ENCODE measurements at regions not wholly inside any gene's neighbourhood (a gene's known extent, or its start where the extent isn't known, plus 50 kb on each side); places are given as distances from the start of the nearest gene placed in this dataset.

DNA sequence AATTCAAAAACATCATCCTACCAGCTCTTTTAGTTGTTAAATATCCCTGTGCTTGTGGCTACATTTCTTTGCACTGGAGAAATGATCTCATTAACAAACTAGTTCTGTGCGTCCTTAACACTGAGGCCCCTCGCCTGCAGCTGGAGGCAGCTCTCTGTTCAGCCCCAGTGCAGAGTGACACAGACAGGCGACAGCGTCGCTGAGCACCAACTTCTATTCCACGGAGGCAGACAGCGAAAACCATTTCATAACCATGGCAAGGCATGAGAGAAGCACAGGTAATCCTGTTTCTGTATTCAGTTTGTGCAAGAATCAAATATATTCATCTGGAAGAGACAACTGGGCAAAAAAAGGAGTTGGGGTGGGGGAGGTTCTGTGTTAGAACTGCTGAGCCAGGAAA, 530.7 kb downstream of the ZIC1 start:
- no peaks in the 10 kb centered on the region for H3K9me3 ChIP-seq (ENCODE audit: low read length)

DNA sequence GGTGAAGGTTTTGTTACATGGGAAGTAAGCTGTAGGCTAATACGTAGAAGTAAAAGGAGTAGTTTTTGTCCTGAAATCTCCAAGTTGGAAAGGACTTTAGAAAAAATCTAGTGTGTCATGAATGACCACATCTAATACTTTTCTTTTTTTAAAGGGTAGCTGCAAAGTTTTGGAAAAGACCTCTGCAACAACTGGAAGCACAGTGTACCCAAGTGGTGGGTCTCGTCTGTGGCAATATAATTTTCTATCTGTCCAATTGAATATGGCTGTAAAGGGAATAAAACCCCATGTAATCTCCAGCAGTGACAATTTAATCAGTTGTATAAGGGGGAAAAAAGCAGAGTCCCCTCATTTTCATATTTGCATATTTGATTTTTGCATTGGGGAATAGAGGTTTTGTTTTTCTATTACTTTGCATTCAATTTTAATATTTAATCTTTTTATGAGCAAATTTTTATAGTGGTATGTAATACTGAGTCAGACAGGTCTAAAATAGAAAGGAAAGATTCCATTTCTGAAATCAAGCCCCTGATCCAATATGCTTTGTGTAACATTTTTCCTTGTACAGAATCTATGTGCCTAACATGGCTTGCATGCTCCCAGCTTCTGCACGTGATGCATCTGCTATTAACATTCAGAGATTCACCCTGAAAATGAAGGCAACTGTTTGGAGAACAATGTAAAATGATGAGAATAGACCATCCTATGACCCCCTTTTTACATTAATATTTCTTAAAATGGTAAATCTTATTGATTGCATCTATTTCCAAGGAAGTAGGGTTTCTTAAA, 531.4 kb downstream of the ZIC1 start:
- no peaks in the 10 kb centered on the region for H3K4me1 ChIP-seq (ENCODE audit: insufficient read depth, low read length)
- H3K27ac ChIP-seq (ENCODE audit: low read depth, low read length) = no peak overlapping the region
- no peaks in the 10 kb centered on the region for H3K9me3 ChIP-seq (ENCODE audit: low read length)
- no peak overlapping the region for H3K4me3 ChIP-seq (ENCODE audit: low read depth in 1 of 2, low read length in 2 of 2)
- no peaks in the 10 kb centered on the region for H3K36me3 ChIP-seq (ENCODE audit: insufficient read depth, low read length)
- H3K27me3 ChIP-seq (ENCODE audit: control insufficient read depth in 1 of 2, insufficient read depth in 2 of 2, low read length in 2 of 2) = no peaks in the 10 kb centered on the region
- no peak overlapping the region for H3K9ac ChIP-seq (ENCODE audit: low read length)

More for the DNA sequence above, 530.7 kb downstream of the ZIC1 start:
- H3K27me3 ChIP-seq (ENCODE audit: control insufficient read depth in 1 of 2, insufficient read depth in 2 of 2, low read length in 2 of 2) = no peaks in the 10 kb centered on the region
- no peak overlapping the region for H3K9ac ChIP-seq (ENCODE audit: low read length)
- H3K4me1 ChIP-seq (ENCODE audit: insufficient read depth, low read length) = no peaks in the 10 kb centered on the region
- no peaks in the 10 kb centered on the region for H3K36me3 ChIP-seq (ENCODE audit: insufficient read depth, low read length)
- H3K4me3 ChIP-seq (ENCODE audit: low read depth in 1 of 2, low read length in 2 of 2) = no peak overlapping the region
- H3K27ac ChIP-seq (ENCODE audit: low read depth, low read length) = no peak overlapping the region

- H3K9ac ChIP-seq (ENCODE audit: low read length) = no peak overlapping the region
- no peaks in the 10 kb centered on the region for H3K4me1 ChIP-seq (ENCODE audit: insufficient read depth, low read length)
- H3K27me3 ChIP-seq (ENCODE audit: control insufficient read depth in 1 of 2, insufficient read depth in 2 of 2, low read length in 2 of 2) = no peaks in the 10 kb centered on the region
- no peak overlapping the region for H3K27ac ChIP-seq (ENCODE audit: low read depth, low read length)
- no peak overlapping the region for H3K4me3 ChIP-seq (ENCODE audit: low read depth in 1 of 2, low read length in 2 of 2)
- no peaks in the 10 kb centered on the region for H3K9me3 ChIP-seq (ENCODE audit: low read length)
- no peaks in the 10 kb centered on the region for H3K36me3 ChIP-seq (ENCODE audit: insufficient read depth, low read length)
Measured at GRCh38 chr3:147941969-147942368, 532.8 kb downstream of the ZIC1 start.

- H3K27me3 ChIP-seq (ENCODE audit: control insufficient read depth in 1 of 2, insufficient read depth in 2 of 2, low read length in 2 of 2) = no peaks in the 10 kb centered on the region
Measured at GRCh38 chr3:147943265-147943945, 534.2 kb downstream of the ZIC1 start.

DNA sequence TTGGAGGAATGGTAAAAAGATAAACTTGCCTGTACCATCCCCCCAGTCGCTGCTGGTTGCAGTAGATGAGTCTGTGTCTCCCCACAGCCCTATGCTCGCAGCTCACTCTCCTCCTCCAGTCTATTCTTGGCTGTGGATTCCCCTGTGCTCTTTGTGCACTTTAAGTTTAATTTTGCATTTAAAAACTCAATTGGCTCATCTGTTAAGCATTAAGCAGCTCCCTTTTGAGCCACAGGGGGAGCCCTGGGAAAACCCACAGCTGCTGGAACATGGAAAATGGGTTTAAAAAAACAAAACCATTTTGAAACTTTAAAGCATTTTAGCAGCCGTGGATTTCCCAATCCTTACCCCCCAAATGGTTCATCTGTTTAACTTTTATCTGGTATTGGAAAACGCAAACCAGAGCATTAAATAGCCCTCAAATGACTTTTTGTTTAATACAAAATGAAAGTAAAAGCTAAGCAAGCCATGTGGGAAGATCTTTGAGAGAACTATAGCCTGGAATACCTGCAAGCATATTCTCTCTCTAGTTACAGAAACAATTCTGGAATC, 536.9 kb downstream of the ZIC1 start:
- H3K4me1 ChIP-seq (ENCODE audit: insufficient read depth, low read length) = no peaks in the 10 kb centered on the region
- no peaks in the 10 kb centered on the region for H3K36me3 ChIP-seq (ENCODE audit: insufficient read depth, low read length)
- no peak overlapping the region for H3K9ac ChIP-seq (ENCODE audit: low read length)
- H3K27ac ChIP-seq (ENCODE audit: low read depth, low read length) = no peak overlapping the region
- no peaks in the 10 kb centered on the region for H3K9me3 ChIP-seq (ENCODE audit: low read length)
- peak overlapping the region in 1 of 2 donors; percentile 44 for H3K4me3 ChIP-seq (ENCODE audit: low read depth in 1 of 2, low read length in 2 of 2)
- no peaks in the 10 kb centered on the region for H3K27me3 ChIP-seq (ENCODE audit: control insufficient read depth in 1 of 2, insufficient read depth in 2 of 2, low read length in 2 of 2)

More at GRCh38 chr3:147943265-147943945, 534.2 kb downstream of the ZIC1 start:
- Histone ChIP-seq H3K36me3 (ENCODE audit: insufficient read depth, low read length) (no peaks in the 10 kb centered on the region), H3K9me3 (ENCODE audit: low read length) (no peaks in the 10 kb centered on the region), H3K4me1 (ENCODE audit: insufficient read depth, low read length) (no peaks in the 10 kb centered on the region), H3K27ac (ENCODE audit: low read depth, low read length) (peak overlapping the region; percentile 21), H3K9ac (ENCODE audit: low read length) (no peak overlapping the region), H3K4me3 (ENCODE audit: low read depth in 1 of 2, low read length in 2 of 2) (no peak overlapping the region)

- H3K36me3 ChIP-seq (ENCODE audit: insufficient read depth, low read length) = no peaks in the 10 kb centered on the region
- H3K27ac ChIP-seq (ENCODE audit: low read depth, low read length) = no peak overlapping the region
- no peak overlapping the region for H3K9ac ChIP-seq (ENCODE audit: low read length)
- no peaks in the 10 kb centered on the region for H3K27me3 ChIP-seq (ENCODE audit: control insufficient read depth in 1 of 2, insufficient read depth in 2 of 2, low read length in 2 of 2)
- H3K4me1 ChIP-seq (ENCODE audit: insufficient read depth, low read length) = no peaks in the 10 kb centered on the region
- H3K4me3 ChIP-seq (ENCODE audit: low read depth in 1 of 2, low read length in 2 of 2) = no peak overlapping the region
- no peaks in the 10 kb centered on the region for H3K9me3 ChIP-seq (ENCODE audit: low read length)
Measured at GRCh38 chr3:147956615-147957014, 547.5 kb downstream of the ZIC1 start.

GRCh38 chr3:147958754-147959153, 549.6 kb downstream of the ZIC1 start:
- no peak overlapping the region for H3K27ac ChIP-seq (ENCODE audit: low read depth, low read length)
- no peaks in the 10 kb centered on the region for H3K27me3 ChIP-seq (ENCODE audit: control insufficient read depth in 1 of 2, insufficient read depth in 2 of 2, low read length in 2 of 2)
- H3K9ac ChIP-seq (ENCODE audit: low read length) = no peak overlapping the region
- H3K36me3 ChIP-seq (ENCODE audit: insufficient read depth, low read length) = no peaks in the 10 kb centered on the region
- H3K9me3 ChIP-seq (ENCODE audit: low read length) = no peaks in the 10 kb centered on the region
- no peak overlapping the region for H3K4me3 ChIP-seq (ENCODE audit: low read depth in 1 of 2, low read length in 2 of 2)
- no peaks in the 10 kb centered on the region for H3K4me1 ChIP-seq (ENCODE audit: insufficient read depth, low read length)

DNA sequence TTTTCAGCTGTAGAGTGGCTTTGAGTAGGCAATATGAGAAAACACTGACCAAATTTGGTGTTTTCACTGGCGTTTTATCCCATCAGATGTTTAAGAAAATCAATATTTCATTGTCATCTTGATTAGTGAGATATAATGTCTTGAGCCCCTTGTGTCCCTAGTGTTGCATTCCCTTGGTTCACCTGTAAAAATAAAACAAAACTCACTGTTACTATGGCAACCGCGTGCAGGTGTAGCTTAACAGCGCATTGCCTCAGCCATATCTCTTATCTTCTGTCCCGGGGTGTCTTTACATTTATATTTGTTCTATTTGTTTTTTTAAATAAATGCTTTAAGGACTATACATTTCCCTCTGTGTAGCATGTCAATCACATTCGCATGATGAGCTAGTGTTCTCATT, 551.6 kb downstream of the ZIC1 start:
- no peak overlapping the region for H3K9ac ChIP-seq (ENCODE audit: low read length)
- H3K27me3 ChIP-seq (ENCODE audit: control insufficient read depth in 1 of 2, insufficient read depth in 2 of 2, low read length in 2 of 2) = no peaks in the 10 kb centered on the region
- H3K4me3 ChIP-seq (ENCODE audit: low read depth in 1 of 2, low read length in 2 of 2) = no peak overlapping the region
- no peaks in the 10 kb centered on the region for H3K4me1 ChIP-seq (ENCODE audit: insufficient read depth, low read length)
- H3K9me3 ChIP-seq (ENCODE audit: low read length) = no peaks in the 10 kb centered on the region
- no peak overlapping the region for H3K27ac ChIP-seq (ENCODE audit: low read depth, low read length)
- H3K36me3 ChIP-seq (ENCODE audit: insufficient read depth, low read length) = no peaks in the 10 kb centered on the region

- Histone ChIP-seq H3K9ac (ENCODE audit: low read length) (no peak overlapping the region), H3K4me1 (ENCODE audit: insufficient read depth, low read length) (no peaks in the 10 kb centered on the region), H3K4me3 (ENCODE audit: low read depth in 1 of 2, low read length in 2 of 2) (no peak overlapping the region), H3K36me3 (ENCODE audit: insufficient read depth, low read length) (no peaks in the 10 kb centered on the region), H3K27me3 (ENCODE audit: control insufficient read depth in 1 of 2, insufficient read depth in 2 of 2, low read length in 2 of 2) (no peaks in the 10 kb centered on the region), H3K9me3 (ENCODE audit: low read length) (no peaks in the 10 kb centered on the region), H3K27ac (ENCODE audit: low read depth, low read length) (no peak overlapping the region)
Measured at GRCh38 chr3:147962408-147963164, 553.4 kb downstream of the ZIC1 start.

GRCh38 chr3:147963711-147964110, 554.5 kb downstream of the ZIC1 start:
- Histone ChIP-seq H3K9me3 (ENCODE audit: low read length) (no peaks in the 10 kb centered on the region), H3K27me3 (ENCODE audit: control insufficient read depth in 1 of 2, insufficient read depth in 2 of 2, low read length in 2 of 2) (no peaks in the 10 kb centered on the region)

GRCh38 chr3:147975165-147975564, 566.0 kb downstream of the ZIC1 start:
- H3K27me3 ChIP-seq (ENCODE audit: control insufficient read depth in 1 of 2, insufficient read depth in 2 of 2, low read length in 2 of 2) = no peaks in the 10 kb centered on the region
- H3K4me1 ChIP-seq (ENCODE audit: insufficient read depth, low read length) = no peaks in the 10 kb centered on the region
- no peak overlapping the region for H3K27ac ChIP-seq (ENCODE audit: low read depth, low read length)
- H3K9ac ChIP-seq (ENCODE audit: low read length) = no peak overlapping the region
- no peaks in the 10 kb centered on the region for H3K36me3 ChIP-seq (ENCODE audit: insufficient read depth, low read length)
- no peak overlapping the region for H3K4me3 ChIP-seq (ENCODE audit: low read depth in 1 of 2, low read length in 2 of 2)
- no peaks in the 10 kb centered on the region for H3K9me3 ChIP-seq (ENCODE audit: low read length)

More at GRCh38 chr3:147963711-147964110, 554.5 kb downstream of the ZIC1 start:
- Histone ChIP-seq H3K9ac (ENCODE audit: low read length) (no peak overlapping the region), H3K4me1 (ENCODE audit: insufficient read depth, low read length) (no peaks in the 10 kb centered on the region), H3K4me3 (ENCODE audit: low read depth in 1 of 2, low read length in 2 of 2) (no peak overlapping the region), H3K27ac (ENCODE audit: low read depth, low read length) (no peak overlapping the region), H3K36me3 (ENCODE audit: insufficient read depth, low read length) (no peaks in the 10 kb centered on the region)
